ENCODE measurements at regions not wholly inside any gene's neighbourhood (a gene's known extent, or its start where the extent isn't known, plus 50 kb on each side); places are given as distances from the start of the nearest gene placed in this dataset.

GRCh38 chr14:62432955-62433354 is 612.3 kb downstream of the KCNH5 start:
- no peaks in the 10 kb centered on the region for H3K4me1 ChIP-seq
- 58% methylated on average over 2 of the region's 2 CpGs for WGBS (ENCODE audit: insufficient coverage, low coverage, low lambda C conversion rate, missing lambda C conversion rate)
- DNase-seq, result no peak
- ATAC-seq, result no peak
- intact Hi-C loops (cut with DNase I), result no loop called here
- no peak overlapping the region for H3K27ac ChIP-seq
- TF ChIP-seq CTCF (IDR thresholded peaks at IDR 0.05), result no peak
- TF ChIP-seq POLR2A (IDR thresholded peaks at IDR 0.05), result no peak
- H3K9me3 ChIP-seq, result no peaks in the 10 kb centered on the region
- no peaks in the 10 kb centered on the region for H3K36me3 ChIP-seq
- H3K4me3 ChIP-seq, result no peak overlapping the region
- no peaks in the 10 kb centered on the region for H3K27me3 ChIP-seq

- Histone ChIP-seq H3K9me3 (no peaks in the 10 kb centered on the region), H3K27me3 (no peaks in the 10 kb centered on the region), H3K4me1 (no peaks in the 10 kb centered on the region), H3K27ac (no peak overlapping the region), H3K36me3 (no peaks in the 10 kb centered on the region), H3K4me3 (no peak overlapping the region)
- DNase-seq (no peak), ATAC-seq (no peak)
- intact Hi-C loops (cut with DNase I), result no loop called here
- TF ChIP-seq POLR2A (IDR thresholded peaks at IDR 0.05) (no peak), CTCF (IDR thresholded peaks at IDR 0.05) (no peak)
- WGBS (ENCODE audit: insufficient coverage, low coverage, low lambda C conversion rate, missing lambda C conversion rate), result 0% methylated on average over 1 of the region's 2 CpGs
These were observed 609.0 kb downstream of the KCNH5 start for GRCh38 chr14:62436261-62436660.

- H3K4me3 ChIP-seq, result no peak overlapping the region
- no peaks in the 10 kb centered on the region for H3K9me3 ChIP-seq
- TF ChIP-seq CTCF (IDR thresholded peaks at IDR 0.05) (no peak), POLR2A (IDR thresholded peaks at IDR 0.05) (no peak)
- no peak for DNase-seq
- intact Hi-C loops (cut with DNase I), result no loop called here
- no peak for ATAC-seq
- no peaks in the 10 kb centered on the region for H3K36me3 ChIP-seq
- H3K27ac ChIP-seq, result no peak overlapping the region
- no peaks in the 10 kb centered on the region for H3K4me1 ChIP-seq
- WGBS (ENCODE audit: insufficient coverage, low coverage, low lambda C conversion rate, missing lambda C conversion rate), result 35% methylated on average over 2 of the region's 2 CpGs
- H3K27me3 ChIP-seq, result no peaks in the 10 kb centered on the region
These were observed 606.0 kb downstream of the KCNH5 start for GRCh38 chr14:62439210-62439609.

- Histone ChIP-seq H3K36me3 (no peaks in the 10 kb centered on the region), H3K4me3 (no peak overlapping the region), H3K9me3 (no peaks in the 10 kb centered on the region), H3K27ac (no peak overlapping the region), H3K27me3 (no peaks in the 10 kb centered on the region), H3K4me1 (no peaks in the 10 kb centered on the region)
- intact Hi-C loops (cut with DNase I), result no loop called here
- DNase-seq (no peak), ATAC-seq (no peak)
- TF ChIP-seq CTCF (IDR thresholded peaks at IDR 0.05) (no peak), POLR2A (IDR thresholded peaks at IDR 0.05) (no peak)
- WGBS (ENCODE audit: insufficient coverage, low coverage, low lambda C conversion rate, missing lambda C conversion rate), result 32% methylated on average over 3 of the region's 3 CpGs
These were observed 601.5 kb downstream of the KCNH5 start for GRCh38 chr14:62443796-62444195.

GRCh38 chr14:62445570-62445969 is 599.7 kb downstream of the KCNH5 start:
- WGBS (ENCODE audit: insufficient coverage, low coverage, low lambda C conversion rate, missing lambda C conversion rate), result 84% methylated on average over 4 of the region's 4 CpGs
- intact Hi-C loops (cut with DNase I), result no loop called here

More at GRCh38 chr14:62445570-62445969, 599.7 kb downstream of the KCNH5 start:
- Histone ChIP-seq H3K27me3 (no peaks in the 10 kb centered on the region), H3K9me3 (no peaks in the 10 kb centered on the region), H3K4me3 (no peak overlapping the region), H3K4me1 (no peaks in the 10 kb centered on the region), H3K27ac (no peak overlapping the region), H3K36me3 (no peaks in the 10 kb centered on the region)
- DNase-seq, result no peak
- ATAC-seq, result no peak
- TF ChIP-seq POLR2A (IDR thresholded peaks at IDR 0.05) (no peak), CTCF (IDR thresholded peaks at IDR 0.05) (no peak)
